K562 (cell line): ENCODE measurements at regions not wholly inside any gene's neighbourhood (a gene's known extent, or its start where the extent isn't known, plus 50 kb on each side); places are given as distances from the start of the nearest gene placed in this dataset.

Experiments
- ATAC-seq: fragments of 200-7000 bp; cut with Tn5 transposase; 3 replicates; pipeline ENCODE4 v1.9.1; 2020; ENCODE audit warnings: moderate library complexity
- BruUV-seq: library from RNA; stranded (reverse); fragments of 400-500 nt; replicated peaks from 2 replicates; lab custom pipeline; 2021; lab: Mats Ljungman, UMichigan
- CTCF ChIA-PET: fragments of 300-600 bp; formaldehyde crosslinking; extraction: SDS; loops from one replicate; lab custom pipeline; 2021; ENCODE audit warnings: low intra/inter-chr PET ratio; lab: Yijun Ruan, JAX
- POLR2A ChIA-PET: fragments of 300-600, 350-650 bp; sonication (Branson Sonifier 250); formaldehyde crosslinking; extraction: SDS; loops from one replicate; lab custom pipeline; 2021; ENCODE audit warnings: antibody characterized with exemption, inconsistent platforms; lab: Yijun Ruan, JAX
- DNase-seq, 4 experiments: peaks; one replicate each; pipeline versions ENCODE4 v3.0.0 to v3.0.0-alpha.2; 2011 to 2018; ENCODE audit warnings: low spot score in 3 of 4, mixed read lengths in 3 of 4; ENCODE audit errors: extremely low read depth in 1 of 4
- FAIRE-seq: peaks from 2 replicates; lab custom pipeline; 2011; peaks lifted over from hg19 to GRCh38; lab: Jason Lieb, UNC
- H2AFZ ChIP-seq: 2 replicates; pipeline ENCODE4 v1.6.0; 2011; ENCODE audit warnings: low read depth, low read length, control low read depth, inconsistent platforms
- H3K27ac ChIP-seq: fragments of 200-600 bp; 3 replicates; pipeline ENCODE4 v1.8.0; 2011; ENCODE audit warnings: low read depth, mild to moderate bottlenecking, control low read depth, inconsistent platforms, low read length, moderate library complexity, mixed read lengths; ENCODE audit errors: extremely low read depth
- H3K27me3 ChIP-seq, 2 experiments: fragments of 300-600 bp in 1 of 2; 2 replicates in 1 of 2; 3 replicates in 1 of 2; pipeline versions ENCODE4 v1.6.0 to v1.8.0; 2011; ENCODE audit warnings: inconsistent platforms in 2 of 2, low read length in 2 of 2, mild to moderate bottlenecking in 1 of 2, mixed read lengths in 1 of 2, moderate library complexity in 1 of 2; ENCODE audit not compliant: control insufficient read depth in 2 of 2, insufficient read depth in 2 of 2
- H3K36me3 ChIP-seq: fragments of 300-600 bp; 3 replicates; pipeline ENCODE4 v1.8.0; 2011; ENCODE audit warnings: mild to moderate bottlenecking, low read length, inconsistent platforms; ENCODE audit not compliant: control insufficient read depth, insufficient read depth
- H3K4me1 ChIP-seq, 2 experiments: fragments of 200-600 bp in 1 of 2; replicated peaks in 1 of 2; 2 replicates in 1 of 2; 3 replicates in 1 of 2; pipeline versions ENCODE4 v1.5.1 to v1.8.0; 2011; ENCODE audit warnings: inconsistent platforms in 2 of 2, low read length in 2 of 2, mild to moderate bottlenecking in 1 of 2, mixed read lengths in 1 of 2, moderate library complexity in 1 of 2; ENCODE audit not compliant: control insufficient read depth in 2 of 2, insufficient read depth in 2 of 2
- H3K4me2 ChIP-seq: 2 replicates; pipeline ENCODE4 v1.6.1; 2011; ENCODE audit warnings: low read length, control low read depth, inconsistent platforms, mixed read lengths; ENCODE audit not compliant: insufficient read depth
- H3K4me3 ChIP-seq: fragments of 200-600 bp; sonication (generic), shearing (Covaris generic); 2 replicates; pipeline ENCODE4 v1.5.1; 2016; ENCODE audit warnings: control low read depth, inconsistent platforms
- H3K79me2 ChIP-seq: fragments of 200-600 bp; 3 replicates; pipeline ENCODE4 v1.8.0; 2011; ENCODE audit warnings: low read length, inconsistent platforms; ENCODE audit not compliant: control insufficient read depth, insufficient read depth
- H3K9ac ChIP-seq, 2 experiments: 2 replicates each; pipeline versions ENCODE4 v1.6.0 to v1.6.1; 2011; ENCODE audit warnings: low read depth in 2 of 2, low read length in 2 of 2, control low read depth in 1 of 2, inconsistent platforms in 1 of 2, mild to moderate bottlenecking in 1 of 2, mixed read lengths in 1 of 2; ENCODE audit not compliant: insufficient read depth in 1 of 2
- H3K9me1 ChIP-seq: one replicate; pipeline ENCODE4 v1.6.0; 2011; ENCODE audit warnings: inconsistent platforms, mild to moderate bottlenecking, low read length, moderate library complexity; ENCODE audit not compliant: control insufficient read depth, insufficient read depth
- H3K9me3 ChIP-seq: replicated peaks from 2 replicates; pipeline ENCODE4 v1.5.1; 2011; ENCODE audit warnings: low read depth, low read length, inconsistent platforms; ENCODE audit not compliant: control insufficient read depth, insufficient read depth
- H4K20me1 ChIP-seq: replicated peaks from 2 replicates; pipeline ENCODE4 v1.6.1; 2011; ENCODE audit warnings: low read length, inconsistent platforms, mixed read lengths; ENCODE audit not compliant: control insufficient read depth, insufficient read depth
- BMI1 ChIP-seq: fragments of 150-350 bp; IDR thresholded peaks from 2 replicates; pipeline ENCODE4 v1.6.1; 2014; ENCODE audit warnings: low read length
- MECOM ChIP-seq: fragments of 250-450 bp; sonication (Bioruptor Pico); IDR thresholded peaks from 2 replicates; pipeline ENCODE4 v1.8.0; 2022; ENCODE audit warnings: inconsistent platforms
- RBBP5 ChIP-seq: fragments of 200-600 bp; sonication (generic); IDR thresholded peaks from 2 replicates; pipeline ENCODE4 v1.6.1; 2012; ENCODE audit warnings: borderline replicate concordance, mild to moderate bottlenecking, low read length, control low read depth, inconsistent platforms; ENCODE audit not compliant: insufficient read depth, poor library complexity, severe bottlenecking
- SPI1 ChIP-seq: IDR thresholded peaks from 2 replicates; pipeline ENCODE4 v1.6.1; 2011; ENCODE audit warnings: low read depth, low read length, control low read depth, borderline replicate concordance
- WHSC1 ChIP-seq: IDR thresholded peaks from one replicate; pipeline ENCODE4 v1.6.1; 2012; ENCODE audit warnings: low read length, control low read depth, inconsistent platforms
- ZBTB7A ChIP-seq: IDR thresholded peaks from 2 replicates; pipeline ENCODE4 v1.6.1; 2011; ENCODE audit warnings: low read depth, mild to moderate bottlenecking, low read length, moderate library complexity, borderline replicate concordance; ENCODE audit not compliant: control insufficient read depth
- ZNF143 ChIP-seq: sonication (generic); formaldehyde crosslinking; IDR thresholded peaks from 2 replicates; pipeline ENCODE4 v1.9.0; 2022; ENCODE audit warnings: mild to moderate bottlenecking, missing genetic modification reagents
- WGBS: fragments of 100-300 bp; shearing (Covaris generic); methylation state at CpG from one replicate; pipeline ENCODE4 v1.1.6; 2016; ENCODE audit warnings: low coverage, mixed read lengths; ENCODE audit not compliant: insufficient coverage; ENCODE audit errors: missing lambda C conversion rate; 5-methylcytosine and 5-hydroxymethylcytosine counted together
- in situ Hi-C: fragments of 300-500 bp; cut with MboI; formaldehyde crosslinking; loops from 4 replicates; pipeline ENCODE4 v1.15.0; 2018; ENCODE audit warnings: inconsistent platforms, mixed read lengths
- intact Hi-C: fragments of 100-400 bp; cut with micrococcal nuclease; formaldehyde crosslinking; loops from 2 replicates; pipeline ENCODE4 v1.14.2; 2022
- TF ChIP-seq, protein P1 (sequence below): sonication (generic); formaldehyde crosslinking; IDR thresholded peaks from 2 replicates; pipeline ENCODE4 v1.8.0; 2022; ENCODE audit warnings: mild to moderate bottlenecking, missing genetic modification reagents
- TF ChIP-seq, protein P2 (sequence below), 2 experiments: IDR thresholded peaks; 2 replicates each; pipeline ENCODE4 v1.6.1; 2011; ENCODE audit warnings: borderline replicate concordance in 1 of 2, control low read depth in 1 of 2, low read depth in 1 of 2, low read length in 1 of 2, mild to moderate bottlenecking in 1 of 2, mixed read lengths in 1 of 2, moderate library complexity in 1 of 2; ENCODE audit not compliant: insufficient read depth in 1 of 2, insufficient read length in 1 of 2, poor library complexity in 1 of 2, severe bottlenecking in 1 of 2; ENCODE audit errors: extremely low read depth in 1 of 2
- TF ChIP-seq, protein P3 (sequence below), 3 experiments: IDR thresholded peaks in 2 of 3; conservative IDR thresholded peaks in 1 of 3; 2 replicates each; pipeline ENCODE4 v1.5.1; 2011 to 2012; ENCODE audit warnings: low read length in 3 of 3, mild to moderate bottlenecking in 3 of 3, control low read depth in 2 of 3, improper control_type of control experiment in 1 of 3, inconsistent platforms in 1 of 3, low read depth in 1 of 3, mixed read lengths in 1 of 3, moderate library complexity in 1 of 3; ENCODE audit not compliant: insufficient read depth in 2 of 3
- TF ChIP-seq, protein P4 (sequence below): sonication (generic); formaldehyde crosslinking; IDR thresholded peaks from 2 replicates; pipeline ENCODE4 v1.8.0; 2022; ENCODE audit warnings: missing genetic modification reagents, mild to moderate bottlenecking, borderline replicate concordance

DNA sequence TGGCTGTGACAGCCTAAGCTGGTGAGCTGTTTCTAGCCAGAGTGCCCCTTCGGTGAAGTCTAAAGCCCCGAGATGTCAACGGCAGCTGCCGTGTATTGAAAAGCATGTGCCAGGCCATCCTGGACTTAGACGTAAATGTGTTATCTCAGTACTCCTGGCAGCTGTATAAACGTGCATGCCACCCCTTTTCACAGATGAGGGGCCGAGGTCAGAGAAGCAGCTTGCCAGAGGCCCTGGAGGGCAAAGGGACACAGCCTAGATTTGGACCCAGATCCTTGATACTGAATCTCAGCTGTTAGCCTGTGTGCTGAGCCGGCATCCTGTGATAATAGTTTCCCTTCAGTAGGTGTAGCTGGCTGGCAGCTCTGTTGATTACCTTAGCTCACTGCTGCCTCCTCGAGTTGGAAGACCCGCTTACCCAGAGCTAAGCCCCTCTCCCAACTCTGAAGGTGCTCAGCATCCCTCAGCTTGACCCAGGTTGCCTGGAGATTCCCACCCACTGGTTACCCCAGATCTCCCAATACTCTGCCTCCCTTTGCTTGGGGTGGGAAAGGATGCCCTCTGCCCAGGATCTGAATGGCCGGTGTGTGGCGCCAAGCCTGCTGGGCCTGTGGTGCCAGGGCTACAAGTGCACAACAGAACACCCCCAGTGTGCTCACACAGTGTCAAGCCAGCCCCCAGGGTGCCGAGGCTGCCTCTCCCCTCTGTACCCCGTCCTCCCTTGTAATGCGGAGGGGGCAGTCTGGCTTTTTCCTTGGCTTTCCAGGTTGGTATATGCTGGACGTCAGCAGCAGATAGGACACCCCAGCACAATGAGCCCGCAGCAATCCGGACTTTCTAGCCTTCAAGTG, 59.8 kb upstream of the WNT7B start:
- ChIA-PET POLR2A (interaction anchor here (0.8 to 0.9 kb wide), 2 partner anchors 8 to 54 kb away, joined by 3 to 4 read pairs; no protein-coding TSS in a partner anchor), CTCF (interaction anchor here (1.3 kb wide), 1 partner anchor 31 kb away, joined by 3 read pairs; no protein-coding TSS in a partner anchor)
- in situ Hi-C loops = no loop called here
- H3K9me1 ChIP-seq = no peaks in the 10 kb centered on the region
- ATAC-seq = peak; percentile 19
- peak overlapping the region; percentile 71 for H3K27ac ChIP-seq
- peak overlapping the region; percentile 98 for H3K4me2 ChIP-seq
- peak overlapping the region; percentile 77 to 97 for H3K9ac ChIP-seq
- peaks cover 9 to 24% of the 10 kb centered on the region in 2 experiments; a peak in 4 of 5 replicates for H3K4me1 ChIP-seq
- H4K20me1 ChIP-seq = no peaks in the 10 kb centered on the region
- H3K36me3 ChIP-seq = no peaks in the 10 kb centered on the region
- peak; percentile 59 for FAIRE-seq
- H2AFZ ChIP-seq = peak overlapping the region; percentile 80; the same call in 1 of the 2 replicates
- H3K4me3 ChIP-seq = peak overlapping the region; percentile 72
- intact Hi-C loops = loop anchor here (1.0 kb wide), 1 partner anchor 23 kb away; no protein-coding TSS in a partner anchor
- peaks cover 6% of the 10 kb centered on the region; the same call in 2 of the 3 replicates for H3K79me2 ChIP-seq
- BruUV-seq = no TSS peak
- no peaks in the 10 kb centered on the region for H3K9me3 ChIP-seq
- 36% methylated on average over 14 of the region's 18 CpGs for WGBS
- DNase-seq = peak in 3 of 4 experiments; percentile 17 to 45 (median 20)
- H3K27me3 ChIP-seq = no peaks in the 10 kb centered on the region
- TF ChIP-seq MECOM (CRISPR knock-in tag) (no peak), SPI1 (no peak), RBBP5 (no peak), ZNF143 (0 out of 2 replicates have a peak, but pooled peaks have one; percentile 5), BMI1 (no peak), WHSC1 (no peak), ZBTB7A (peak; percentile 33; the same call in 1 of the 2 replicates)
- TF ChIP-seq, protein P1, sequence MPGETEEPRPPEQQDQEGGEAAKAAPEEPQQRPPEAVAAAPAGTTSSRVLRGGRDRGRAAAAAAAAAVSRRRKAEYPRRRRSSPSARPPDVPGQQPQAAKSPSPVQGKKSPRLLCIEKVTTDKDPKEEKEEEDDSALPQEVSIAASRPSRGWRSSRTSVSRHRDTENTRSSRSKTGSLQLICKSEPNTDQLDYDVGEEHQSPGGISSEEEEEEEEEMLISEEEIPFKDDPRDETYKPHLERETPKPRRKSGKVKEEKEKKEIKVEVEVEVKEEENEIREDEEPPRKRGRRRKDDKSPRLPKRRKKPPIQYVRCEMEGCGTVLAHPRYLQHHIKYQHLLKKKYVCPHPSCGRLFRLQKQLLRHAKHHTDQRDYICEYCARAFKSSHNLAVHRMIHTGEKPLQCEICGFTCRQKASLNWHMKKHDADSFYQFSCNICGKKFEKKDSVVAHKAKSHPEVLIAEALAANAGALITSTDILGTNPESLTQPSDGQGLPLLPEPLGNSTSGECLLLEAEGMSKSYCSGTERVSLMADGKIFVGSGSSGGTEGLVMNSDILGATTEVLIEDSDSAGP (CRISPR knock-in tag) = no peak
- TF ChIP-seq, protein P2, sequence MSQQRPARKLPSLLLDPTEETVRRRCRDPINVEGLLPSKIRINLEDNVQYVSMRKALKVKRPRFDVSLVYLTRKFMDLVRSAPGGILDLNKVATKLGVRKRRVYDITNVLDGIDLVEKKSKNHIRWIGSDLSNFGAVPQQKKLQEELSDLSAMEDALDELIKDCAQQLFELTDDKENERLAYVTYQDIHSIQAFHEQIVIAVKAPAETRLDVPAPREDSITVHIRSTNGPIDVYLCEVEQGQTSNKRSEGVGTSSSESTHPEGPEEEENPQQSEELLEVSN (IDR thresholded peaks at IDR 0.05; ENCODE audit: borderline replicate concordance in 1 of 2, extremely low read depth in 1 of 2, insufficient read depth in 1 of 2, insufficient read length in 1 of 2, low read depth in 1 of 2, low read length in 1 of 2, poor library complexity in 1 of 2, severe bottlenecking in 1 of 2) = peak in 1 of 2 experiments; percentile 7
- TF ChIP-seq, protein P3, sequence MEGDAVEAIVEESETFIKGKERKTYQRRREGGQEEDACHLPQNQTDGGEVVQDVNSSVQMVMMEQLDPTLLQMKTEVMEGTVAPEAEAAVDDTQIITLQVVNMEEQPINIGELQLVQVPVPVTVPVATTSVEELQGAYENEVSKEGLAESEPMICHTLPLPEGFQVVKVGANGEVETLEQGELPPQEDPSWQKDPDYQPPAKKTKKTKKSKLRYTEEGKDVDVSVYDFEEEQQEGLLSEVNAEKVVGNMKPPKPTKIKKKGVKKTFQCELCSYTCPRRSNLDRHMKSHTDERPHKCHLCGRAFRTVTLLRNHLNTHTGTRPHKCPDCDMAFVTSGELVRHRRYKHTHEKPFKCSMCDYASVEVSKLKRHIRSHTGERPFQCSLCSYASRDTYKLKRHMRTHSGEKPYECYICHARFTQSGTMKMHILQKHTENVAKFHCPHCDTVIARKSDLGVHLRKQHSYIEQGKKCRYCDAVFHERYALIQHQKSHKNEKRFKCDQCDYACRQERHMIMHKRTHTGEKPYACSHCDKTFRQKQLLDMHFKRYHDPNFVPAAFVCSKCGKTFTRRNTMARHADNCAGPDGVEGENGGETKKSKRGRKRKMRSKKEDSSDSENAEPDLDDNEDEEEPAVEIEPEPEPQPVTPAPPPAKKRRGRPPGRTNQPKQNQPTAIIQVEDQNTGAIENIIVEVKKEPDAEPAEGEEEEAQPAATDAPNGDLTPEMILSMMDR (IDR thresholded peaks at IDR 0.05 in 2 of 3, conservative IDR thresholded peaks at IDR 0.05 in 1 of 3; ENCODE audit: insufficient read depth in 2 of 3, low read depth in 1 of 3, low read length in 3 of 3) = peak in 2 of 3 experiments; percentile 49 to 65; a peak in 4 of 6 replicates
- TF ChIP-seq, protein P4, sequence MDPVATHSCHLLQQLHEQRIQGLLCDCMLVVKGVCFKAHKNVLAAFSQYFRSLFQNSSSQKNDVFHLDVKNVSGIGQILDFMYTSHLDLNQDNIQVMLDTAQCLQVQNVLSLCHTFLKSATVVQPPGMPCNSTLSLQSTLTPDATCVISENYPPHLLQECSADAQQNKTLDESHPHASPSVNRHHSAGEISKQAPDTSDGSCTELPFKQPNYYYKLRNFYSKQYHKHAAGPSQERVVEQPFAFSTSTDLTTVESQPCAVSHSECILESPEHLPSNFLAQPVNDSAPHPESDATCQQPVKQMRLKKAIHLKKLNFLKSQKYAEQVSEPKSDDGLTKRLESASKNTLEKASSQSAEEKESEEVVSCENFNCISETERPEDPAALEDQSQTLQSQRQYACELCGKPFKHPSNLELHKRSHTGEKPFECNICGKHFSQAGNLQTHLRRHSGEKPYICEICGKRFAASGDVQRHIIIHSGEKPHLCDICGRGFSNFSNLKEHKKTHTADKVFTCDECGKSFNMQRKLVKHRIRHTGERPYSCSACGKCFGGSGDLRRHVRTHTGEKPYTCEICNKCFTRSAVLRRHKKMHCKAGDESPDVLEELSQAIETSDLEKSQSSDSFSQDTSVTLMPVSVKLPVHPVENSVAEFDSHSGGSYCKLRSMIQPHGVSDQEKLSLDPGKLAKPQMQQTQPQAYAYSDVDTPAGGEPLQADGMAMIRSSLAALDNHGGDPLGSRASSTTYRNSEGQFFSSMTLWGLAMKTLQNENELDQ = no peak
